Tibial artery (tissue), 4 donors: ENCODE measurements at regions not wholly inside any gene's neighbourhood (a gene's known extent, or its start where the extent isn't known, plus 50 kb on each side); places are given as distances from the start of the nearest gene placed in this dataset.

ENCODE experiments used
- DNase-seq, 2 donors: peaks; one replicate each; pipeline ENCODE4 v3.0.0-alpha.2; 2019
- H3K27ac ChIP-seq, 2 donors: fragments of 200-600 bp; sonication (generic) in 1 of 2; 1 replicate in 1 of 2; 2 replicates in 1 of 2; pipeline ENCODE4 v1.5.1; 2018 to 2019; ENCODE audit warnings: mild to moderate bottlenecking in 1 of 2
- H3K27me3 ChIP-seq, 2 donors: fragments of 200-600 bp; sonication (generic) in 1 of 2; one replicate each; pipeline versions ENCODE4 v1.5.1 to v1.6.0; 2016 to 2019
- H3K36me3 ChIP-seq, 3 donors: fragments of 200-600 bp; sonication (generic) in 2 of 3; one replicate each; pipeline ENCODE4 v1.5.1; 2016 to 2019; ENCODE audit warnings: mild to moderate bottlenecking in 2 of 3
- H3K4me1 ChIP-seq, 4 donors: fragments of 200-600 bp; sonication (generic) in 2 of 4; 1 replicate in 3 of 4; 2 replicates in 1 of 4; pipeline ENCODE4 v1.5.1; 2016 to 2019
- H3K4me3 ChIP-seq, 2 donors: fragments of 200-600 bp; sonication (generic) in 1 of 2; 1 replicate in 1 of 2; 2 replicates in 1 of 2; pipeline ENCODE4 v1.5.1; 2018 to 2019; ENCODE audit warnings: mild to moderate bottlenecking in 2 of 2
- H3K9me3 ChIP-seq, 3 donors: fragments of 200-600 bp; sonication (generic) in 1 of 3; one replicate each; pipeline ENCODE4 v1.5.1; 2016 to 2019
- intact Hi-C: fragments of 100-400 bp; cut with DNase I; formaldehyde crosslinking; loops from one replicate; pipeline ENCODE4 v1.15.0; 2023; ENCODE audit warnings: low total_unique reads
- TF ChIP-seq, protein P1 (sequence below), 2 experiments: fragments of 200-600 bp in 1 of 2; fragments of 450-650 bp in 1 of 2; IDR thresholded peaks; one replicate each; pipeline ENCODE4 v1.5.1; 2017 to 2019; ENCODE audit warnings: antibody characterized with exemption in 2 of 2, mild to moderate bottlenecking in 1 of 2, moderate library complexity in 1 of 2

DNA sequence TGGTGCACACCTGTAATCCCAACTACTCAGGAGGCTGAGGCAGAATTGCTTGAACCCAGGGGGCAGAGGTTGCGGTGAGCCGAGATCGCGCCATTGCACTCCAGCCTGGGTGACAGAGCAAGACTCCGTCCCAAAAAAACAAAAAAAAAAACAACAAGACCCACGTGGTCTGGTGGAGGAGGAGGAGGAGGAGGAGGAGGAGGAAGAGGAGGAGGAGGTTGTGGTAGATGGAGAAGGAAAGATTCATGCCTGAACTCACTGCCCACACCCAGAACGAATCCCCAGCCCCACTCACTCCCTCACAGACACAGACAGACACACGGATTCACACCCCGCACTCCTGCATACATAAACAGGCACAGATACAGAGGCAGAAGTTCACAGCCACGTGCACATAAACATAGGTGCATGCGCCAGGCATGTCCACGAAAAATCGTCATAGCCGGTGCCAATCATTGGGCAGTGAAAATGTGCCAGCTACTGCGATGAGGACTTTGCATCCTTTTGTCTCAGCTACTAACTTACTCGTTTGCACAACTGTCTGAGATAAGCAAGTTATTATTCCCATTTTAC, 138.5 kb downstream of the WSCD1 start:
- Histone ChIP-seq H3K9me3 (no peaks in the 10 kb centered on the region), H3K27me3 (peaks cover 0 to 18% of the 10 kb centered on the region in 2 donors), H3K27ac (no peak overlapping the region), H3K36me3 (no peaks in the 10 kb centered on the region), H3K4me1 (no peaks in the 10 kb centered on the region), H3K4me3 (no peak overlapping the region)
- TF ChIP-seq, protein P1, sequence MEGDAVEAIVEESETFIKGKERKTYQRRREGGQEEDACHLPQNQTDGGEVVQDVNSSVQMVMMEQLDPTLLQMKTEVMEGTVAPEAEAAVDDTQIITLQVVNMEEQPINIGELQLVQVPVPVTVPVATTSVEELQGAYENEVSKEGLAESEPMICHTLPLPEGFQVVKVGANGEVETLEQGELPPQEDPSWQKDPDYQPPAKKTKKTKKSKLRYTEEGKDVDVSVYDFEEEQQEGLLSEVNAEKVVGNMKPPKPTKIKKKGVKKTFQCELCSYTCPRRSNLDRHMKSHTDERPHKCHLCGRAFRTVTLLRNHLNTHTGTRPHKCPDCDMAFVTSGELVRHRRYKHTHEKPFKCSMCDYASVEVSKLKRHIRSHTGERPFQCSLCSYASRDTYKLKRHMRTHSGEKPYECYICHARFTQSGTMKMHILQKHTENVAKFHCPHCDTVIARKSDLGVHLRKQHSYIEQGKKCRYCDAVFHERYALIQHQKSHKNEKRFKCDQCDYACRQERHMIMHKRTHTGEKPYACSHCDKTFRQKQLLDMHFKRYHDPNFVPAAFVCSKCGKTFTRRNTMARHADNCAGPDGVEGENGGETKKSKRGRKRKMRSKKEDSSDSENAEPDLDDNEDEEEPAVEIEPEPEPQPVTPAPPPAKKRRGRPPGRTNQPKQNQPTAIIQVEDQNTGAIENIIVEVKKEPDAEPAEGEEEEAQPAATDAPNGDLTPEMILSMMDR (IDR thresholded peaks at IDR 0.05): no peak
- DNase-seq: no peak
- intact Hi-C loops: no loop called here

DNA sequence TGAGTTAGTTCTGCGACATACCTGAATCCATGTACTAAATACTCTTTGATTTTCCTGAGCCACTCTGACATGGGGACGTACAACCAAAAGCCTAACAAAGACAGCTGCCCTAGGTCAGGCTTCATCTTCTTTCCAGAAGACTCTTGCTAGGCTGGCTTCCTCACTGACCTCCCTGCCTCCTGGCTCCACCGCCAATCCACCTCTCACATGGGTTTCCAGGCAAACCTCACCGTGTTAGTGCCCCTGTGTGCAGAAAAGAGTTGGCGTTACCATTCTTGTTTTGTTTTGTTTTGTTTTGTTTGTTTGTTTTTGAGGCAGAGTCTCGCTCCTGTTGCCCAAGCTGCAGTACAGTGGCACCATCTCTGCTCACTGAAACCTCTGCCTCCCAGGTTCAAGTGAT, 135.3 kb downstream of the WSCD1 start:
- H3K27me3 ChIP-seq: peaks cover 0 to 28% of the 10 kb centered on the region in 2 donors

GRCh38 chr17:6205033-6205432, 134.9 kb downstream of the WSCD1 start:
- H3K36me3 ChIP-seq: no peaks in the 10 kb centered on the region
- intact Hi-C loops: no loop called here
- TF ChIP-seq, protein P1 (IDR thresholded peaks at IDR 0.05): no peak
- peaks cover 0 to 25% of the 10 kb centered on the region in 2 donors for H3K27me3 ChIP-seq
- H3K4me3 ChIP-seq: no peak overlapping the region
- no peak overlapping the region for H3K27ac ChIP-seq
- H3K9me3 ChIP-seq: peaks cover 0 to 2% (median 0%) of the 10 kb centered on the region in 3 donors
- DNase-seq: no peak
- H3K4me1 ChIP-seq: no peaks in the 10 kb centered on the region

More for the DNA sequence above, 135.3 kb downstream of the WSCD1 start:
- H3K36me3 ChIP-seq: no peaks in the 10 kb centered on the region
- peaks cover 0 to under 1% (median 0%) of the 10 kb centered on the region in 3 donors for H3K9me3 ChIP-seq
- intact Hi-C loops: no loop called here
- DNase-seq: no peak
- H3K4me1 ChIP-seq: no peaks in the 10 kb centered on the region
- TF ChIP-seq, protein P1 (IDR thresholded peaks at IDR 0.05): no peak
- no peak overlapping the region for H3K27ac ChIP-seq
- H3K4me3 ChIP-seq: no peak overlapping the region

DNA sequence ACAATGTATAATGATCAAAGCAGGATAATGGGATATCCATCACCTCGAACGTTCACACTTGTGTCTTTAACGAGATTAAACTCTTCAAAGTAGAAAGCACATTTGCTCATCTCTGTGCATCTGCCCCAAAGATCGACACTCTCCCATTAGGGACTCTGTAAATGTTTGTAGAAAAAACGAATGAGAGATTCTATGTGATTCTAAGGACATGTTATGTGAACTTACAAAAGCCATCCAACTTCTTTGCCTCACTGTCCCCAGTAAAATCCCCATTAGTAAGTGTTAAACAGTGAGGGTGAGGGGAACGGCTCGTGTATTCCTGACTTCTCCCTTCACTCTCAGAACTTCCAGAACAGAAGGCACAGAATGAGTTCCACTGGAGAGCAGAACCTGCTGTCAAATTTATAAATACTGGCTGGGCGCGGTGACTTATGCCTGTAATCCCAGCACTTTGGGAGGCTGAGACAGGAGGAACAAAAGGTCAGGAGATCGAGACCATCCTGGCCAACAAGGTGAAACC, 134.1 kb downstream of the WSCD1 start:
- Histone ChIP-seq H3K36me3 (no peaks in the 10 kb centered on the region), H3K27me3 (peaks cover 0 to 22% of the 10 kb centered on the region in 2 donors), H3K4me3 (no peak overlapping the region), H3K4me1 (no peaks in the 10 kb centered on the region), H3K9me3 (peaks cover 0 to 2% (median 0%) of the 10 kb centered on the region in 3 donors), H3K27ac (no peak overlapping the region)
- TF ChIP-seq, protein P1 (IDR thresholded peaks at IDR 0.05): no peak
- DNase-seq: no peak
- intact Hi-C loops: no loop called here

- H3K27me3 ChIP-seq: peaks cover 0 to 1% of the 10 kb centered on the region in 2 donors
- H3K4me1 ChIP-seq: no peaks in the 10 kb centered on the region
- intact Hi-C loops: no loop called here
- H3K27ac ChIP-seq: no peak overlapping the region
- no peak for DNase-seq
- H3K36me3 ChIP-seq: no peaks in the 10 kb centered on the region
- TF ChIP-seq, protein P1 (IDR thresholded peaks at IDR 0.05): no peak
- H3K9me3 ChIP-seq: peaks cover 0 to 2% (median 0%) of the 10 kb centered on the region in 3 donors
- no peak overlapping the region for H3K4me3 ChIP-seq
Measured at GRCh38 chr17:6196355-6196754, 126.2 kb downstream of the WSCD1 start.
